Hindlimb muscle (tissue), 1 donor: ENCODE measurements at regions not wholly inside any gene's neighbourhood (a gene's known extent, or its start where the extent isn't known, plus 50 kb on each side); places are given as distances from the start of the nearest gene placed in this dataset.

ENCODE experiments used
- DNase-seq: peaks from one replicate; pipeline ENCODE4 v3.0.0-alpha.2; 2013

GRCh38 chr2:129722306-129723019, 257.0 kb upstream of the RAB6C start:
- no peak for DNase-seq

DNA sequence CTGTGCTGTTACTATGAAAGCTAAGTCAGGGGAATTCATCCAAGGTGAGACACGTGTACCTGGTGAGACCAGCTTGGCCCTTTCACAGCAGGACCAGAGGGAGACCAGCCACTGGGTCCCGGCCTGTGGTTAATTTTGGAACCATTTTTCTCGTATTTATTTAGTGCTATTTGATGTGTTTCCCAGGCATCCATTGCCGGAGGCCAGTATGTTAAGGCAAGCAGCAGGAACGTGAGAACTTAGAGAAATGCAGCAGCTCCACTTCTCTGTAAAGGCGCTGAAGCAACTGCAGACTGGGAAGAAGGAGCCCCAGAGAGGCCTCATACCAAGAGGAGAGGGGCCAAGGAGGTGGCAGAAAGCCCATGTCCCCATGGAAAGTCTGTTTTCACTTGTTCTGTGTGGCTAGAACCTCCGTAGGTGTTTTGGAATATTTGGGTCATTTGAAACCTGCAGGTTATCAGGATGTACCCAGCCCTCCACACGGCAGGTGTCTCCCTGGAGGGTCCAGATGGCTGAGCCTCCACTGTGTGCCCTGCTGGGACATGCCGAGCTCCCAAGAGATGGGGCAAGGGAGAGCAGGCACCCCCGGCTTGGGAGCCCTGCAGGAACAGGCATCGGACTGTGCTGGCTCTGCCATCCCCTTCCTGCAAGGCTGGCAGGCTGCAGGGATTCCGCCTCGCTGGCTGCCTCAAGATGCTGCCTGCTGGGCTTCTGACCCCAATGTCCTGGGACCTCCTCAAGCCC, 256.0 kb upstream of the RAB6C start:
- no peak for DNase-seq

GRCh38 chr2:129724021-129724757, 255.3 kb upstream of the RAB6C start:
- DNase-seq: no peak

- DNase-seq: no peak
Observed at GRCh38 chr2:129726216-129726615, 253.2 kb upstream of the RAB6C start.

GRCh38 chr2:129727286-129727685, 252.2 kb upstream of the RAB6C start:
- no peak for DNase-seq

GRCh38 chr2:129728035-129728972, 251.2 kb upstream of the RAB6C start:
- no peak for DNase-seq

GRCh38 chr2:129729011-129729410, 250.5 kb upstream of the RAB6C start:
- DNase-seq: no peak

DNA sequence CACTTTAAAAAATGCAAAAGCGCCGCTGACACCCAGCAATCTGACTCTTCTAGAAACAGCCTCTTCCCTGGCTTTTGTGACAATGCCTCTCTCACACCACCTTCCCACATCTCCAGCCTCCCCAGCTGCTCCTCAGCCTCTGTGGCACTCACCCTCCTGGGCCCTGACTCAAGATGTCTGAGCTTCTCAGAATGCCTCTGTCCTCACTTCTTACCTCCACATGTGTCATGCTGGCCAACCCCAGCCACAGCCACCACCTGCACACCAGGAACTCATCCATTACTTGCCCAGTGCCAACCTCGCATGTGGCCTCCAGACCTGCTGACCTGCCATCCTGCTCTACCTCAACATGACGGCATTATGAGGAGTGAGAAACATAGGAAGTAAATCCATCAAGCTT, 249.8 kb upstream of the RAB6C start:
- no peak for DNase-seq

DNA sequence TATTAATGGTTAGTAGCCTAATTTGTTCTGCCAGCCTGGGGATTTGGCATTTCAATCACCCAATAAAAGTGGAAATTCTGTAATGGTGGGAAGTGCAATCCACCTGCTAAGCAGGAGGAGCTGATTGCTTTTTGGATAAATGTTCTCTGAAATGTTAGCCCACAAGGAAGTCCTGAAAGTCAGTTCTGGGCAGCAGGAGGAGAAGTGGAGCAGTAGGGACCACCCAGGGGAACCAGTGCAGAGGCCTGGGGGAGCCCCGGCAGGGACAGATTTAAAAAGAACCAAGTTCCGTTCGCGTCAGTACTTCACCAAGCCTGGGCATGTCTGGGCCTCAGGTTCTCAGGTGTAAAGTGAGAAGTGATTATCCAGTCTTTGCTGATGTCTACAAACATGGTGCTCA, 248.5 kb upstream of the RAB6C start:
- DNase-seq: no peak

- no peak for DNase-seq
Observed at GRCh38 chr2:129731907-129732629, 247.4 kb upstream of the RAB6C start.

DNA sequence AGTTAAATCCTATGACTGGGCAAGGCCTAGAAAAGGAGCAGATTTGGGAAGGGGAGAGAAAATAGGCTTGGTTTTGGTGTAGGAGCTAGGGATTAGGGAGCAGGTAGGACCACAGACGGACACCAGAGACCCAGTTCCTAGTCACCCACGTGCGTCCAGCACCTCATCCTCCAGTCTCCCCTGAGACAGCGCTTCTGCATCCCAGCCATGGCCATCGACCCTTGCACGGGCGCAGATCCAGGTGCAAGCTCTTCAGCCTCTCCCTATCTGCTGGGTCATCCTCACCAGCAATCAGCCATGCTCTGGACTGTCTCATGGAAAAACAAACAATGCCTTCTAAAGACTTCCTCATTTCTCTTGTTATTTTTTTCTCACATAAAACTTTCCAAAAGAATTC, 246.8 kb upstream of the RAB6C start:
- DNase-seq: no peak

DNA sequence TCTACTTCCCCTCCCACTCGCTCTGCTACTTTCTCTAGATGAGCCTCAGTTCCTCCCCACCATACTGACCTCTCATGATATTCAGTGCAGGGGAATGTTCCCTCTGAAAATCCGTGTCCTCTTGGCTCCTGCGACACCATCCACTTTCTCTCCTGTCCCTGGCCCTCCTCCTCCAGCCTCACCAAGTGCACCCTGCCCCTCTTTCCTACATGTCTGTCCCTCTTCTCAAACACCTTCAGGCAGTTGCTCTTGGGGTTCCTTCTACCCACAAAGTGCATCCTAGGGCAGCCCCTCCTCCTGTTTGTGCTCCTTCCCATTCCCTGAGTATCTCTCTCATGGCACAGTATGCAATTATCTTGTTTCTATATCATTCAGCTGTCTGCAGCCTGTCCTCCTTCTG, 246.4 kb upstream of the RAB6C start:
- DNase-seq: no peak

- DNase-seq: no peak
Observed at GRCh38 chr2:129733579-129733978, 245.9 kb upstream of the RAB6C start.

- no peak for DNase-seq
Observed at GRCh38 chr2:129734343-129735034, 245.0 kb upstream of the RAB6C start.

DNA sequence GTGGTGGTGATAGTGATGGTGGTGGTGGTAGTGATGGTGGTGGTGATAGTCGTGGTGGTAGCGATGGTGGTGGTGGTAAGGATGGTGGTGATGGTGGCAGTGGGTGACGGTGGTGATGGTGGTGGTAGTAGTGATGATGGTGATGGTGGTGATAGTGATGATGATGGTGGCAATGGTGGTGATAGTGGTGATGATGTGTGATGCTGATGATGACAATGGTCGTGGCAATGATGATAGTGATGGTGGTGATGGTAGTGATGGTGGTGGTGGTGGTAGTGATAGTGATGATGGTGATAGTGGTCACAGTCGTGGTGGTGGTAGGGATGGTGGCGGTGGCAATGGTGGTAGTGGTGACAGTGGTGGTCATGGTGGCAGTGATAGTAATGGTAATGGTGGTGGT, 243.9 kb upstream of the RAB6C start:
- no peak for DNase-seq

GRCh38 chr2:129737660-129738527, 241.6 kb upstream of the RAB6C start:
- DNase-seq: no peak

DNA sequence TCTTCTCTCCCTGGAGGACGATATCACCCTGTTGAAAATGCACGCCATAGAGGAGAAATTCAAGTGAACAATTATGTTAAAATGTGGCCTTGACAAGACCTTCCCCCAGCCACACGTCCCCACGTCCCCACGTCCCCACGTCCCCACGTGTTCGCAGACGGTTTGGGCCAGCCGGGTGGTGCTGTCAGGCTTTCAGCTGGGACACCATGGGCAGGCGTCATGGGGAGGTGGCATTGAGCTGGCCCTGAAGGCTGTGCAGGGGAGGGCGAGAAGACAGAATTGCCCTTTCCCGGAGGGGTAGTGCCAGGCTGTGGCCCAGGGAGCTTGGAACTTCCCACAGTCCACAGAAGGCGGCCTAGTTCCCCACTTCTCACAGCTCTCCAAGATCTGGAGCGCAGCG, 240.7 kb upstream of the RAB6C start:
- DNase-seq: no peak

DNA sequence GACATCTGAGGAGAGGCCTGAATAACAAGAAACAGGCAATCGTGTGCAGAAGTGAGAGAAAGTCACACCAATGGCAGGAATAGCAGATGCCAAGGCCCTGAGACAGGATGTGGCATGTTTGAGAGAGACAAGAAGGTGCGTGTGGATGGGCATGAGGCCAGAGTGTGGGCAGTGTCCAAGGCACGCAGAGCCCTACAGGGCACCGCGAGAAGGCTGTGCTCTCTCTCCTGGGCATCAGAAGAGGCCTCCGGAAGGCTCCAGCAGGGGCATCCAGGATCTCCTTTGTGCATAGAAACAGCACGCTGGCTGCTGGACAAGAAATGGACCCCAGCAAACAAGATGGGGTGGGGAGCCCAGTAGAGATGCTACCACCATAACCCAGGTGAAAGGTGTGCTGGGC, 239.0 kb upstream of the RAB6C start:
- no peak for DNase-seq

DNA sequence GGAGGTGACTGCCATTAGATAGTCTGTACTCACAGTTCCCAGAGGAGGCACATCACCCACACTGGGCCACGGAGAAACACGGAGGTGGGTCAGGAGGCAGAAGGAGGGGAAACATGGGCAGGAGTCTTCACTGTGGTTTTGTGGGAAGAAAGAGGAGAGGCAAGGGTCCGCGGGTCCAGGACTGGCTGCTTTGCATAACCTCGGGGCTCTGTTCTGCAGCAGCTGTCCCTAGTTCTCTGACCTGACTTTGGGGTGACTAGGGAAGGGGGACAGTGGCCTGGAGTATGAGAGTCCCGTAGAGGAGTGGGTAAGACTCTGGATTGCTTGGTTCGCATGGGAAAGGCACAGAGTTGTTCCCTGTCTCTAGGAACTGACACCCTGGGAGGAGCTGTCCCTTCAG, 238.3 kb upstream of the RAB6C start:
- no peak for DNase-seq

- no peak for DNase-seq
Observed at GRCh38 chr2:129741623-129742022, 237.8 kb upstream of the RAB6C start.
